Pulmonary artery endothelial cell (primary cell): ENCODE measurements at regions not wholly inside any gene's neighbourhood (a gene's known extent, or its start where the extent isn't known, plus 50 kb on each side); places are given as distances from the start of the nearest gene placed in this dataset.
A peak's percentile ranks its signal among the peaks of the same experiment; 100 is the strongest.
"Not testable (repeated sequence)": the region's sequence is repeated elsewhere in the genome, so short reads cannot be mapped to it uniquely, and the experiment has no call there.

Experiments
- DNase-seq: peaks from one replicate; pipeline ENCODE4 v3.0.0-alpha.2; 2011; ENCODE audit warnings: low read depth, low spot score

DNA sequence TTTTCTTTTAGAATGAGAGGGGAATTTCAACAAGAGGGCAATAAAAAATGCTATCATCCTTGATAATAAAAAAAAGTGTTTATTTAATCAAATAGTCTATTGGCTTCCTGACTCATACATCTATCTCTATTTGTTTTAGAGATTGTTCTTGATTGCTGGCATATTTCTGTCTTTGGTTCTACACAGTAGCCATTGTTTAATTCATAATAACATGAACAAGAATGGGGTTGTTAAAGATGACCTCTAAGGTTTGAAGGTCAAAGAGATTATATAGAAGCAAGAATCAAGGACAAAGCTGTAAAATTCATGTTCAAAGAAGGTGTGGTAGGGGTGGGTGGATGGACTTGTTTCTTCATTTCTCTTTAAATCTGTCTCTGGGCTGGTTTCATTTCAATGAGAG is 166.0 kb upstream of the KLF12 start:
- no peak for DNase-seq

DNA sequence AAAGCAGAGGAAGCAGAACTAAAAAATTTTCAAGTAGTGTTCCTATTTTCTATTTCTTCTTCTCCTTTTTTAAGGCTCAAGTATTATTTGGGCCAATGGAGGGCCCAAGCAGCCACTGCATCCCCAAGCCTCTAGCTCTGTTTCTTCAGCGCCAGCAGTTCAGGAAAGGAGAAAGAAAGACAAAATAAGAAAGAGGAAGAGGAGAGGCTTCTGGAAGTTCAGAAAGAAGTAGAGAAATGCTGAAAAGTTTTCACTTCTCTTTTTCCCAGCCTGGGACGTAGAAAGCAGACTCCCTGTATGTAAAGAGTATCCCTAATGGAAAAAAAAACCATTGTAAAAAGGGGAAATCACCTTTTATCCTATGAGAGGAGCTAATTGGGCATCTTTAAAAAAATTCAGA is 165.5 kb upstream of the KLF12 start:
- DNase-seq: no peak

DNA sequence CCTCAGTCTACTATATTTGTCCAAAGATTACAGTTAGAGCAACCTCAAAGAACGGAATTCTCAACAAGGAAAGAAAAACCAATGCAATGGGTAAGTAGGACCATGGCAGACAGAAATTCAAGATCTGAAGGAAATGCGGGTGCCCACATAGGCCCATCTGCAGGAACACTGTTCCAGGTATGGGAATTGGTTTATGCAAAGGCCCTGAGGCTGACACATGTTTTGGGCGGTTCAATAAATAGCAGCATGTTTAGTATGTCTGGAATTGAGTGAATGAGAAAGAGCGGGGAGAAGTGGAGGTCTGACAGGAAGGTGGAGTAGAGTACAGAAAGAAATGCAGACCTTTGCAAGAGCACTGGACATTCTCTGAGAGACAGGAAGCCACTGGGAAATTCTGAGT is 164.7 kb upstream of the KLF12 start:
- DNase-seq: no peak

DNA sequence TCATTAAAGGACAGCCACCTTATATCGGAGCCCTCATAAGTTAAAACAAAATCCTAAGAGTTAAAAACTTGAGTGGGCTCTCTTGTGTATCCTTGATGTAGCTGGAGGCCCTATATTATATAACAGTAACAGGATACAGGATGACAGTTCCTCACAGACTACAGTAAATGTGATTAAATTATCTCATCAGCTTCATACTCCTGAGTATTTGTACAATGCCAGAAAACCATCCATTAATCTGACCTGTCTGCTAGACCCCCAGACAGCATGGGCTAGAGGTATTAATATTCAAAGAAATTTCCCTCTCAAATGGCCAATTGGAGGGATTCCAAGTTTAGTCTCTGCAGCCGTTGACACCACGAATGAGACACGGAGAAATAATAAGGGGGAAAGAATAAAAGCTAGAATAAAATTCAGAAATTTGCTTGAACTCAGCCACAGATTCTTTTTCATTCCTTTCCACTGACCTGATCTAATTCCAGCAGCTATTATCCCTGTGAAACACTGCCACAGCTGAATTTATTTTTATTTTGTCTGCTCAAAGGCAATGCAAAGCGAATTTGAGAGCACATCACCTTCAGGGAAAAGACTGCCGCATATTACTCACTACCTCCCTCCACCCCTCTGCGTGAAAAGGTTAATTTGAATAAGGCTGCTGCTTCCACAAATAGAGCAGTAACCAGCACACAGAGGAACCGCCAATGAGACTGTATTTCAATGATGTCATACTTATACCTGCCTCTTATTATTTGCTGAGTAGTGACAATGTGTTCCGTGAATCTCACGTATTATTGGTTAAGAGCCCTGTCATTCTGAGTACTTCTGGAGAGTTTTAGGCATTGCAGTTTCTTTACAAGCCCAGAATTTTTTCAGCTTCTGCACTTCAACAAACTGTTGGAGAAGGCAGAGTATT is 155.9 kb upstream of the KLF12 start:
- peak; percentile 8 for DNase-seq

DNA sequence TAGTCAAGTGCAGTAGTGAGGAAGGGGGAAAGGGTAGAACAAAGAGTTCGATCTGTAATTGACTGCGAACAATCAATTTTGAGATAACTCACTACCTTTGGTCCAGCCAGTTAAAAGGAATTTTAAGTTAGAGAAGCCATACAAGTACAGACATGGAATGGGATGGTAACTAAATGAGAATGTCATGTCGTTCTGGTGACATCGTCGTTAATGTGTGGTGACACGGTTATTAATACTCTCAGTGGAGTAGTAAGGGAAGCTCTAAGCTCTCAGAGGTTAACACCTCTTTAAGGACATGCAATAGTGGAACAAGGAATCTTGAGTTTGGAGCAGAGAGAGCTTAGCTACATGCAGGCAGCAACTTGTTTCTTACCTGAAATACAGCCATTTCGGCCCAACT is 154.9 kb upstream of the KLF12 start:
- no peak for DNase-seq

DNA sequence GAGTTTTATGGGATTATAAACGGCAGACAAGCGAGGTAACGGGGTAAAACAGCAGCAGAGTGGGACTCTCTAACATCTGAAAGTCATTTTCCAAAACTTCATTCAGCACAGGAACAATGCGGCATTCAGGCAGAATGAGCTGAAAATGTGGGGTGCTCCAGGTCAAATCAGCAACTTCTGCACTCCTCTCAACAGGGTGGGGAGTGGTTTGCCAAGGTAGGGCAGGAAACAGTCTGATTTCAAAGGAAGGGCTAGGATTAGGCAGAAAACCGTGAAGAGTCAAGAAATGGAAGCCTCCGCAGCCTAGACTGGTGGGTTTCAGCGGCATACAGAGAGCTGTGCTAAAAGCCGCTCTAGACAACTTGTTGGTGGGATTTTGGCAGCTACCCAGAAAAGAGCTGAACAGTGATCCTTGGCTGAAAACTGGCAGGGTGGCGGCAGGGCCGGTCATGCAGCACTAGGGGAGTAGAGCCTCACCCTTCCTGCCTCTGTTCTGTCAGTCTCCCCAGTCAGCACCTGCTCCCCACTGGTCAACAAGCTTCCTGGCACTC is 154.2 kb upstream of the KLF12 start:
- no peak for DNase-seq

DNA sequence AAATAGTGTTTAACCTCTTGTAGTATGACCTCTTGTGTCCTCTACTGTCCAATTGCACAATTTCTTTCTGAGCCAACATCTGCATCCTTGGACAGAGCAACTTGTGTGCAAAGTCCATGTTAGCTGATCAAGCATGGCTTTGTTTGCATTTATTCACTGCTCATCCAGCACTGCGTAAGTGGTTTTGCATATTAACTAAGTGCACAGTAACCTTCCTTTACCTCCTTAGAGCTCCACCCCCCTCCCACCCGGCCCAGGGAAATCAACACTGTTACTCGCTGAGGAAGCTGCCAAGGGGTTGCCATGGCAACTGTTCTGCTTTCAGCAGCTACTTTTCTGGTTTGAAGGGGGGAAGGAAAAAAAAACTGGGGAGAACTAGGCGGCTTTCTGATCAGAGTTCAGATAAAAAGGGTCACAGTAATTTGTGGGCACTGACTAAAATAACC is 153.5 kb upstream of the KLF12 start:
- peak; percentile 24 for DNase-seq

DNA sequence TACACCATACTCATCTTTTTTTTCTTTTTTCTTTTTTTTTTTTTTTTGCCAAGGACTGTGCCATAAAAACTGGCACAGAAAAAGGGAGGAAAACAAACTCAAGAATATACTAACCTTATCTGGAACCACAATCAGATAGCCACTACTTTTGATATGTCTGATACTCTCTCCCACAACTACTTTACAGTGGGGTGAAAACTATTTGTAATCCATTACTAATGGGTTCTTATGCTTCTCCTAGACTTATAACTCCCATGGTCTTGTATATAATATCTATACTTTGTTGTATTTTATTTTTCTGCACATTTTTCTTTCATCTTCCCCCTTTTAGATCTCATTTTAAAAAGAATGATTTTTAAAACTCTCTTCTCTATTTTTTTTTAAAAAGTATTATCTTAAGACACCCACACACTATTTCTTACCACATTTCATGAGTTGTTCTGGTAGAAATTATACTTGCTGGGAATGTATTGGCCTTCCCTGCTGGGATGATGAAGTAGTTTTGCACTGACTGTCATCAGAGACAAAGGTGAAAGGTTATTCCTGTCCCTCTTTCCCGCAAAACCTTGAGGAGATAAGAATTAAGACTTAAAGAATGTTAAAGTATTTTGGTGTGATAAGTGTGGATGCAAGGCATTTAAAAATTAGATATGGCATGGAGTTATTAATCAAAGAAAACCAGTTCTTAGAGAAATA is 146.7 kb upstream of the KLF12 start:
- DNase-seq: no peak

DNA sequence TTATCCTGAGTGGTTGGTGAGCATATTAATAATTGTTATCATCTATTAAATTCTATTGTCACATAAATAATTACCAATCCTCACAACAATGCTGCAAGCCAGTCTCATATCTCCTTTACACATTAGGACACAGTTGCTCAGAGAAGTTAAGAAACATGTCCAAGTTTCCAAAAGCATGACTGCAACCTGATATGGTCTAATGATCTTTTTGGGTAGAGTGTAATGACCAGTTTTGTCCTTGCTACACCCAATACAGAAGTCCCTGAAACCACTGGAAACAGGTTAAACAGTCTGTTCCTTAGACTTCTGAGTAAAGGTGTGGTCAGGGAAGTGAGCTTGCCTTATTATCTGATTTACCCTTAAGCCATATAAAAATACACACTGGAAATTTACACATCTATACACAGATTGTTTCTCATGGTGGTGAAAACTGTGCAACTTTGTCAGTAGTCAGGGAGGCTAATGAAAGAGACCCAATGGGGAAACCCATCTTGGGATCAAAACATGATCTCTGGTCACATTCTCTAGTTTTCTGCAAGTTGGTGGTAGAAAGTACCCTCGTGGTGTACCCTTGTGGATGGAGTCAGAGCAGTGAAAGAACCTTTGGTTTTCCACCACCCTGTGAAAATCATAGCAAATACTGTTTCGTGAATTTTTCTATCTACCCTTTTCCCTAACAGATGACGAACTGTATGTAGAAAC is 146.0 kb upstream of the KLF12 start:
- DNase-seq: no peak

DNA sequence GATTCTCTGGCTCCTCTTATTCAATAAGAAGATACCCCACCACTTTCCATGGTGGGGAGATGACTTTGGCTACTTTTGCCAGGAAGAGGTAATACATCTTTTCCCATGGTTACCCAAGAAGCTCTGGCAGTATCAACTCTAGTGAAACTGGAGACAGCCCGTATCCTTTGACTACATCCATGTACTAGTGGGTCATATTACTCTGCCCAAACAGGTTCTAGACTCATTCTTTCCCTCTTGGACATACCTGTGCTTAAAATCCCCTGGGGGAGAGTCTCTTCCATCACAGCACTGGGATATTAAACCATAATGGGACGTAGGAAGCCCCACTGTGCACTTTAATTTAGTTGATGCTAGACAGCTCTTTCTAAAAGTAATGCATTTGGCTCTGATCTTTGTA is 144.7 kb upstream of the KLF12 start:
- no peak for DNase-seq

DNA sequence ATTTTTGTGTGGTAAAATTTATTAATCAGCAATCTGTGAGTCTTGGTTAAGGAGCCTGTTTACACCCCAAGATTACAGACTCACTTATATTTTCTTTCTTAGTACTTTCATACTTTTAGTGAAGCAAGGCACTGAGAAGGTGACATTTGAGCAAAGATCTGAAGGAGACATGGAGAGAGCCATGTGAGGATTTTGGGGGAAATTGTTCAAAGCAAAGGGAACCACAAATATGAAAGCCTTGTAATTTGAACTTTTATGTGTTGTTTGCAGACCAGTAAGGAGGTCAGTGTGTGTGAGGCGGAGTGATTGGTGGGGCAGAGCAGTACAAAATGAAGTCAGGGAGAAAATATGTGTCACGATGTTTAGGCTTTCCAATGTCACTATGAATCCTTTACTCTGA is 140.7 kb upstream of the KLF12 start:
- no peak for DNase-seq

DNA sequence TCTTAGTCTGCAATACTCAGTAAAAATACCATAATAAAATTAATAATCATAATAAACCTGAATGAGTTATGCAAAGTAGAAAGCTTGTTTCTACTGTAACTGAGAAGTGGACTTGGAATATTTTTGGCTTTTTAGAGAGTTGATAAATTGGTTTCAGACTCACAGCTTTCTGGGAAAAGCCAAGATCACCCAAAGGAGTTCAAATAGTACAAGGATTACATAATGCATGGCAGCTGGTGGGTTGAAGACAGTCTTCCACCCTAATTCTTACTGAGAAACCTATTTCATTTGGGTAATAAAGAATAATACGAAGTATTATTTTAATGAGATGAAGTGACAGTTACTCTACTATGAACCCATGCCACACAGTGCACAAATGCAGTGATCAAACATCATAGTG is 139.4 kb upstream of the KLF12 start:
- no peak for DNase-seq

DNA sequence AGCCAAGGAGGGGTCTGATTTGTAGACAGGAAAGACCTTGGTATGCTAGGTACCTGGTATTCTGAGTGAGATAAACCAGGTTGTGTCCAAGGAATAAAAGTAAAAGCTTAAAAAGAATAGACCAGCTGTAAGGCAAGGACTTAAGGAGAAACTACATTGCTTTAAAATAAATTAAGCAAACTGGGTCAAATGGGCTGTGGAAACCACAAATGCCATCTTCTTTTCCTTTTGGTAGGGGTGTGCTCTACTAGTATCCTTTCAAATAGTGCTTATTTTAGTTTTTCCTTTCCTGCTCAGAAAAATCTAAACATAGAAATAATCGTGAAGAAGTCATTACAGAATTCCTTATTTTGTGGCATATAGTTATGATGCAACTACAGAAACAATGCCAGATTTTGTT is 138.6 kb upstream of the KLF12 start:
- DNase-seq: no peak

DNA sequence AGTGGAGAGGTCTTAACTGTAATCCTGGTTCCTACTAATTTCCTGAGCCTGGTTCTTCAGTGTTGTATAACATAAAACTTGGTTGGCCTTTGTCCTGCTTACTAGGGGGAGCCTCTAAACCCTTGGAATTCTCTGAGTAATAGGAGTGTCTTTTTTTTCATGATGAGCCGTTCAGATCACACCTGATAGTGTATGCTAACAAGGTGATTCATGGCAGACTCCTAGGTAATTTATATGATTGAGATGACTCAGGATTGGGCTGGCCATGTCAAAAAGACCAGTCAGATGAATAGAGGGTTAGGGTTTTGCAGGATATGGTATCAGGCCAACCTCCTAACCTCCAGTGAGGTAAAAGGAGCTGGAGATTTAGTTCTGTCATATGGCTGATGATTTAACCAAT is 135.8 kb upstream of the KLF12 start:
- no peak for DNase-seq

DNA sequence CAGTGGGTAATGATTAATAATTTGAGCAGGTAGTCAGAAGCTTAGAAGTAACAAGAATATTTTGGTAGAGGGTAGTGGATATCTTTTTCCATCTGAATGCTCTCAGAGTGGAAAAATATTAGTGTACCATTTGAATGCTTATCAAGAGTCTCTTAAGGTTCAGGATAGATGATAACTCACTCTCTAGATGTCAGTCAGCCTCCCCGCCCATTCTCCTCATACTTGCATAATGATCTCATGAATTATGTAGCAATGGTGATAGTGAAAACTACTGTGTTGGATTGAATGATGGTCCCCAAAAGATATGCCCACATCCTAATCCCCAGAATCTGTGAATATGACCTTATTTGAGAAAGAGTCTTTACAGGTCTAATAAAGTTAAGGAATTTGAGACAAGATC is 132.7 kb upstream of the KLF12 start:
- no peak for DNase-seq

DNA sequence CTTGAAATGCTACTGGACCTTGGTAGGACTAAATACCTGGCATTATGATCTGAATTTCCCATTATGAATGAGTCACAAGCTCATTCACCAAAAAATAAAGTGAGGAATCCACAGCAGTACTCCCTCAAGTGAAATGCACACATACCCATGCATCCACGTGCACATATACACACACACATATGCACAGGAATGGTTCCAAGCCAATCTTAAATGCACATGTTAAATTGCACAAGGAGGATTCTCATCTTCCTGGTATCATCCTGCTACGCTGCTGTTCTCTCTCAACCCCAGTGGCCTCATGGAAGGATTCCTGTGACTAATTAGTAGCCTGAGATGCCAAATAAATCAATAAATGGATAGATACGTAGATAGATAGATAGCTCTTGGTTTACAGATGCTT is 132.1 kb upstream of the KLF12 start:
- no peak for DNase-seq

DNA sequence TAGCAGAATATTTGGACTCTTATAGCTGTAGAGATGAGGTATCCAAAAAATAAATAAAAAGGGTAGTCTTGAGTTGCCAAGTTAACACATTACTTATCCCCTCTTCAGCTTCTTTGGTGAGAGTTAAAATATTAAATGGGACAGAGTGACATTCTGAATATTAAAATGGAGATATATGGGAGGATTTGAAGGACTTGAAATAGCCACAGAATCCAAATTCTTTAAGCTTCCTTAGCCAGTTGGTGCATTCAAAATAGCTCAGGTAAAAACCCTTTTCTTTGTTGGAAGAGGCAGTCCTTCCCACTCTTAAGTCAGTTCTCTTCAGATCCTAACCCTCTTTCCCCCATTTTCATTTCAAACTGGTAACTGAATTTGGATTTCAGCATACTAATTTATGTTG is 130.1 kb upstream of the KLF12 start:
- DNase-seq: no peak

DNA sequence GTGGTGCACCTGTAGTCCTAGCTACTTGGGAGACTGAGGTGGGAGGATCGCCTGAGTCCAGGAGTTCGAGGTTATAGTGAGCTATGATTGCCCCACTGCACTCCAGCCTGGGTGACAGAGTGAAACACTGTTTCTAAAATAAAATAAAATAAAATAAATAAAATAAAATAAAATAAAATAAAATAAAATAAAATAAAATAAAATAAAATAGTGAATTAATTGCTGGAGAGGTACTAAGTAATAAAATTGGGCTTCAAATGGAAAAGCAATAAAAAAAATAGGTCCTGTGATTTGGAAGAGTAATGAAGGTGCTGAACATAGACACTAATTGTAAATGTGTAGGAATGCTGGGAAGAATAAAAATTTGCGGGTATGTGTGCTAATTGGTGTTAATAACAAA is 126.2 kb upstream of the KLF12 start:
- DNase-seq: not testable (repeated sequence)

DNA sequence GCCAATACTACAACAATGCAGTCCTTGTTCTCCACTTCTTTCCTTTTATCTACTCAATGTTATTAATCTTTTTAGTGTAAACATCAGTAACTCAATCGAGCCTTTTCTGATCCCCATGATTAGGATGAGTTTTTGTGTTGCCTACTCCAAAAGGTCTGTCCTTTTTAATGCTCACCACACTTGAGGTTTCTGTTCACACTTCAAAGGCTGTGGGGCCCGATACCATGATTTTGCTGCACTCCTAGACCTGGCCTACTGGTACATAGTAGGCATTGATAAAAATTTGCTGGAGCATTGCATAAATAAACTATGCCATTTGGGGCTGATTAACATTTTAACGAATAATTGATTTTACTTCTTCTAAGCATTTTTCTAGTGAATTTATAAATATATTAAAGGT is 125.4 kb upstream of the KLF12 start:
- no peak for DNase-seq

DNA sequence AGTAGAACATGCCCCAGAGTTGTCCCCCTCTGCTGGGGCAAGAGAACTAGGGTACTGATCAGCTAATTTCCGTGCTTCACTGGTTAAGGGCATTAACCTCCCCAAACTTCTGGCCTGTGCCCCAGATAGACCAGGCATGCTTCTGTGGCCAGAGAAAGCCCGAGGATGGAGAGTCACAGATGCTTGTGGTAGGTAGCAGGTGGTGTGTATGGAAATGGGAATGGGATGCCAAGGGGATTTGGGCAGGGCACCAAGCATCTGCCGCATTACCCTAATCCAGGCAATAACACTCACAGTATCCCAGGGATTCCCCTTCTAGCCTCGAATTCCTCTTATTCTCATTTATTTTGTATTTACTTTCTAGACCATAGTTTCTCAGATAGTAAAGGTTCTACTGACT is 124.8 kb upstream of the KLF12 start:
- DNase-seq: no peak

DNA sequence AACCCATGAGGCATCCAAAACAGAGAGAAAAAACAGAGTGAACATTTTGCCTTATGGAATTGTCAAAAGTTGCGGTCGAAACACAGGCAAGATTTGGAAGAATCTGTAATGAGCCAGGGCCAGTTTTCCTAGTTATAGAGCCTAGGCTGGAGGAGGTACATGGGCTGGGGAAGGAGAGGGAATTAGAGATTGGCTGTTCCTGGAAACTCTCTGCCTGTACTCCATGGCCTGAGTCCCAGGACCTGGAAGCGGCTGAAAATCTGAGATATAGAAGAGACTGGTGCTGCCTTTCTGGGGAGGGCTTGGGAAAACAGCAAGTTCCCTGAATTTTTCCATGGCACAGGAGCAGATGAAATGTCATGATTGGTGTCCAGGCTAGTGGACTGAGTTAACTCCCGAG is 122.8 kb upstream of the KLF12 start:
- DNase-seq: no peak

DNA sequence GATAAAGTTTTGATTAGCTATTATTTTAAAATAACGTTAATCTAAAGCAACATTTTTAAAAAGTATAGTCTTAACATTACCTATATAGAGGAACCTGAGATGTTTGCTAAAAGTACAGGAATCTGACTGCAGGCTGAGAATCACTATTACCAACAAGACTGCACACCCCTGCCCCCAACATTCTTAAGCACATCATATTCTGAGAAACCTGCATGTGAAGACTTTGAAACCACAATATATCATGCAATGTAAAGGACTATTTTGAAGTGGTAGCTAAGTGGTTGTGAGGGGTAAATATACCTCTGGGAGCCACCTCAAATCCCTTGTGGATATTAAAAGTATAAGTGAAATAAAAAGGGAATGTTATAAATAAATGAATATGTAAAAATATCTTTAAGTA is 119.0 kb upstream of the KLF12 start:
- no peak for DNase-seq
